HG03135 (cell line): ENCODE measurements at regions not wholly inside any gene's neighbourhood (a gene's known extent, or its start where the extent isn't known, plus 50 kb on each side); places are given as distances from the start of the nearest gene placed in this dataset.

Experiments used
- ATAC-seq: cut with Tn5 transposase; IDR thresholded peaks from one replicate; pipeline ENCODE4 v1.9.1; 2021; ENCODE audit warnings: mild to moderate bottlenecking, moderate library complexity; ENCODE audit not compliant: unreplicated experiment

GRCh38 chr9:89877051-89878002 lies 272.5 kb downstream of the GADD45G start:
- ATAC-seq, result no peak

GRCh38 chr9:89878003-89878411 lies 273.2 kb downstream of the GADD45G start:
- ATAC-seq, result no peak

GRCh38 chr9:89878687-89879086 lies 273.9 kb downstream of the GADD45G start:
- ATAC-seq, result no peak

GRCh38 chr9:89879276-89879675 lies 274.5 kb downstream of the GADD45G start:
- ATAC-seq, result no peak

GRCh38 chr9:89879701-89880100 lies 274.9 kb downstream of the GADD45G start:
- ATAC-seq, result no peak

- no peak for ATAC-seq
These were observed 275.3 kb downstream of the GADD45G start for GRCh38 chr9:89880161-89880560.

GRCh38 chr9:89880721-89881120 lies 275.9 kb downstream of the GADD45G start:
- no peak for ATAC-seq

- no peak for ATAC-seq
These were observed 276.6 kb downstream of the GADD45G start for GRCh38 chr9:89881431-89881830.

GRCh38 chr9:89882930-89883361 lies 278.1 kb downstream of the GADD45G start:
- no peak for ATAC-seq

GRCh38 chr9:89883401-89884341 lies 278.9 kb downstream of the GADD45G start:
- no peak for ATAC-seq

GRCh38 chr9:89884356-89885083 lies 279.7 kb downstream of the GADD45G start:
- ATAC-seq, result no peak

- ATAC-seq, result no peak
These were observed 280.3 kb downstream of the GADD45G start for GRCh38 chr9:89885156-89885555.

- ATAC-seq, result no peak
These were observed 281.5 kb downstream of the GADD45G start for GRCh38 chr9:89886281-89886700.

- no peak for ATAC-seq
These were observed 282.5 kb downstream of the GADD45G start for GRCh38 chr9:89887286-89887685.

- ATAC-seq, result no peak
These were observed 283.4 kb downstream of the GADD45G start for GRCh38 chr9:89888233-89888632.

GRCh38 chr9:89888677-89889076 lies 283.9 kb downstream of the GADD45G start:
- ATAC-seq, result no peak

GRCh38 chr9:89889865-89890264 lies 285.1 kb downstream of the GADD45G start:
- no peak for ATAC-seq

- ATAC-seq, result no peak
These were observed 285.6 kb downstream of the GADD45G start for GRCh38 chr9:89890326-89890980.

GRCh38 chr9:89891221-89891590 lies 286.4 kb downstream of the GADD45G start:
- no peak for ATAC-seq

- ATAC-seq, result no peak
These were observed 286.9 kb downstream of the GADD45G start for GRCh38 chr9:89891591-89892304.
